Fibroblast of skin of left quadriceps (primary cell): ENCODE measurements at regions not wholly inside any gene's neighbourhood (a gene's known extent, or its start where the extent isn't known, plus 50 kb on each side); places are given as distances from the start of the nearest gene placed in this dataset.

ENCODE experiments used
- DNase-seq, 2 experiments: peaks; one replicate each; pipeline ENCODE4 v3.0.0-alpha.2; 2013; ENCODE audit warnings: low read depth in 2 of 2

DNA sequence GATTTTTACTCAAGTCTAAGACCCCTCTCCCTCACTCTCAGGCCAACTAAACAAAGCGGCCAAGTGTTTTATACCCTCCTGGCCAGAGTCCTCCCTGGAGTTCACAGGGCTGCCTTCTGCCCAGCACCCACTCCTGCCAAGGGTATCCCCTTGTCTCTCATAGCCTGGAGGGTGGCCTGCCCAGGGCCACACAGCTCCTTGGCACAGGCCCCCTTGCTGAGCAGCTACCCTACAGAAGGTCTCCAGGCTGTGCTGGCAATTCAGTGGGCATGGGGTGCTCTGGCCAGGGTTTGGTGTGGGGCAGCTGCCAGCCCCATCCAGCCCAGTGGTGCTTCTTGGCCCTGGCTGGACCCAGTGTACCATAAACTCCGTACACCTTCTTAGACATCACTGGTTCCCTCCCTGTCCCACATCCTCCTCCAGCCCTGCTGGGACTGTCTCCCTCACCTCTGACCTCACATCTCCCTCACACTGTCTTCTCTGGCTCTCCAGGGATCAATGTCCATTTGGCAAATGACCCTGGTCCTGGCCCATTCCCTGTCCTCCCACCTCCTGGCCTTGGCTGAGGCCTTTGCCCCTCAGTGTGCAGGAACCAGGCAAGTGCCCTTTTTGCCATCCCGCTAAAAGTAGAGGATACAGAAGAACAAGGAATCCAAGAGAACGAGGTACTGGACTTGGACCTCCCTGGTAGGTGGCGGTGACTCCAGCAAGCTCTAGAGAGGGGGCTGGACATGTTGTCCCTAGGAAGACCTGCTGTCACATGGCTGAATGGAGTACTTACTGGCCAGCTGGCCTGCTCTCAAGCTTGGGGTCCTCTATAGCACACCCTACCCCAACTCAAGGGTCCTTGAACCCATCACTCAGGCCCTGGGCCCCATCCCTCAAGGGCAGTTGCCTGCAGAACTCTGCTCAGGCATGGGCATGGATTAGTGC lies 50.0 kb upstream of the TRPM1 start:
- DNase-seq: no peak

- DNase-seq: no peak
These were observed 52.0 kb upstream of the TRPM1 start for GRCh38 chr15:31153531-31153930.

GRCh38 chr15:31155151-31155550 lies 53.6 kb upstream of the TRPM1 start:
- DNase-seq: no peak

DNA sequence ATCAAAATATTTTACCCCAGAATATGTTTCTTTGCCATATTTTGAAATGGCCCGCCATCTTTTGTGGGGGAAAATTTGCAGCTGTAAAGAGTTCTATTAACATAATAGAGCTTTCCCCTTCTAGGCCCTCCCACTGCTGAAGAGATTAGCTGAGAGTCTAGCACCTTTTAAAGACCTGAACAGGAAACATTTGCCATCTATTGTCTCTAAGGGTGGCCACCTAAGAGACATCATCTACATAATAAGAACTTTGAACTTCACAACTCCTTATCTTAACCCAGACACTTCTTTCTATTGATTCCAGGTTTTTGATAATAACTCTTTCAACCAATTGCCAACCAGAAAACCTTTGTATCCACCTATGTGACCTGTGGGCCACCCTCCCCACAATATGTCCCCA lies 54.7 kb upstream of the TRPM1 start:
- no peak for DNase-seq

GRCh38 chr15:31156808-31157207 lies 55.3 kb upstream of the TRPM1 start:
- DNase-seq: no peak

GRCh38 chr15:31157644-31158069 lies 56.1 kb upstream of the TRPM1 start:
- DNase-seq: no peak

- DNase-seq: no peak
These were observed 57.5 kb upstream of the TRPM1 start for GRCh38 chr15:31158858-31159569.

DNA sequence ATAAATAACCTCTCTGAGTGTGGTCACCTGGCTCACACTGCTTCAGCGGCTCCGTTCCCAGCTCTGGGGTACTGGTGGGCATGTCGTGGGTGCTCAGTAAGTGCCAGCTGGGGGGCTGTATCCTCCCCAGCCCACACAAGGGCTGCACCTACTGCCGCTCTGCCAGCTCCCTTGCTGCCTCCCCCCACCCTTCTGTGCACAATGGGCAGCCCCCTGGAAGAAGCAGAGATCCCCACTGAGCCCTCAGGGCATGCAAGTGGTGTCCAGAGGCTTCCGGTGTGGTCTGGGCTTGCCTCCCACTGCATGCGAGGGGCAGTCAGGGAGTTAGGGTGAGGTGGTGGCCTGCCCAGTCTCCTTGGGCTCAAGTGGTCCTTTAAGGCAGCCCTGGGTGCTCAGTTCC lies 58.3 kb upstream of the TRPM1 start:
- no peak for DNase-seq

DNA sequence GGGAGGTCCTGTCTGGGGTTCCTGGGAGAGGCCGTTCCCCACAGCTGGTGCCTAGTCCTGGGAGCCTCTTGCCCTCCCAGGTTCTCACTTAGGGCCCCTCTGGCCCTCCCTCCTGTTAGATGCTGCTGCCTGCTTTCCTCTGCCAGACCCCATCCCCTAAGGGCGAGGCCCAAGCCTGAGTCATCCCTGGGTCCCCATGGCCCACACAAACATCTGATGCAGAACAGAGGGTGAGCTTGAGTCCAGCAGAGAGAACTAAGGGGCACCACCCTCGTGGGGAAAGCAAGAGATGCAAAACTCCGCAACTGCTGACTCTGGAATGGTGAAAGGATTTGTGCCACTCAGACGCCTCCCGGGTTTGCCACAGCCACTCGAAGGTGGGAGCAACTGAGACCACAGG lies 58.8 kb upstream of the TRPM1 start:
- no peak for DNase-seq

- DNase-seq: no peak
These were observed 59.4 kb upstream of the TRPM1 start for GRCh38 chr15:31160740-31161495.

DNA sequence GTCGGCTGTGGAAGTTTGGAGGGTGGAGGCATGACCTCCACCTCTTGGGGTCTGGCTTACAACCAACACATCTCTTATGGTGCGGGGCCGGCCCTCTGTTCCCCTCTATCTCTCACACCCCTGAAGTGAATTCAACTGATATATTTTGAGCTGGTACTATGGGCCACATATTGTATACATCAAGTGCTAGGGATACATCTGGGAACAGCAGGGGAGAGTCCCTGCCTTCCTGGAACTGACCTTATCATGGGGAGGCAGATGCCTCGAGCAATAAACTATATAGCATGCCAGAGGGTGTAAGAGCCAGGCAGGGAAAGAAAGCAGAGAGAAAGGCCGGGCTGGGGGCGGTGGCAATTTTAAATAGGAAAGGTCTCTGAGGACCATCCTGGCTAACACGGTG lies 60.4 kb upstream of the TRPM1 start:
- no peak for DNase-seq

GRCh38 chr15:31162721-31163510 lies 61.4 kb upstream of the TRPM1 start:
- no peak for DNase-seq

DNA sequence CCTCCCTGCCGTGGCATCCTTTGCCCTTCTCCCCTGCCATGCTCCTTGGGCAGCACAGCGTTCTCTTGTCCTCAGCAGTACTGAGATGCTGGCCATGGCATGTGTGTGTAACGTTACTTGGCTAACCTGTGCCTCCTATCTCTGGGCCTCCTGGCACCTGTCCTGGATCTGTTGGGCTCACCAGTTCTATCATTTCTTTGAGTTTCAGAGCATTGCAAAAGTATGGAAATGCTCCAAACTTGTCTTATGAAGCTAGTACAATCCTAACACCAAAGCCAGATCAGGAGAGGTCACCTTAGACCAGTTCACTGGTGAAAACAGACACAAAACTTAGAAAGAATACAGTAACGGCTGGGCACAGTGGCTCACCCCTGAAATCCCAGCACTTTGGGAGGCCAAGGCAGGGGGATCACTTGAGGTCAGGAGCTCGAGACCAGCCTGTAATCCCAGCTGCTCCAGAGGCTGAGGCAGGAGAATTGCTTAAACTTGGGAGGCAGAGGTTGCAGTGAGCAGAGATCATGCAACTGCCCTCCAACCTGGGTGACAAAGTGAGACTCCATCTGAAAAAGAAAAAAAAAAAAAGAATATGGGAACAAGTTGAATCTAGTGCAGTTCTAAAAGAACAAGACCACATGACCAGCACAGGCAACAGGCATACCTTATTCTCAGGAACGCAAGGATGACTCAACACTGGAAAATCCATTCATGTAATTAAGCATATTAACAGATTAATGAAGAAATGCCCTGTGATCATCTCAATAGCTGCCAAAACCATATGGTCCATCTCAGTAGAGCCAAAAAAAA lies 62.4 kb upstream of the TRPM1 start:
- DNase-seq: no peak

GRCh38 chr15:31164573-31164912 lies 63.0 kb upstream of the TRPM1 start:
- DNase-seq: no peak

GRCh38 chr15:31169558-31169957 lies 68.0 kb upstream of the TRPM1 start:
- DNase-seq: no peak

- no peak for DNase-seq
These were observed 70.2 kb upstream of the TRPM1 start for GRCh38 chr15:31171731-31172130.

GRCh38 chr15:31172606-31173005 lies 71.1 kb upstream of the TRPM1 start:
- DNase-seq: no peak

DNA sequence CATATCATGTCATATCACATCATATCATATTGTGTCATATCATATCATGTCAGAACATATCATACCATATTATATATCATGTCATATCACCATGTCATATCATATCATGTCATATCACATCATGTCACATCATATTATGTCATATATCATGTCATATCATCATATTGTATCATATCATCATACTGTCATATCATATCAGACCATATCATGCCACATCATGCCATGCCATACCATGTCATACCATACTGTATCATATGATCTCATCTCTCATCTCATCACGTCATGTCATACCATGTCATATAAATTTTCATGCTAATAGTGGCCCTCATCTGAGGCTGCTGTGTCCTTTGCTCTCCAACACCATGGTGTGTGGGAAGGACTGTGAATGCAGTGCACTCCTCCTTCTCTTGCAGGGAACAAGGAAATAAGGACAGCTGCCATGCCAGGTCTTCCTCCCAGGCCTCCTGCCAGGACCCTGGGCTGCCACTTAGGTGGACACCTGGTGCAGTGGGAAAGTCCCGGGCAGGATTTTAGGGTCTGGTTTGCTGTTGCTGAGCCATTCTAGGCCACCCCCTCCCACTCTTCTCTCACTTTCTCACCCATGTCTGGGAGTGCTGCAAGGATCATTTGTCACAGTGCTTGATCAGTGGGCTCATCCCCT lies 72.4 kb upstream of the TRPM1 start:
- DNase-seq: no peak

DNA sequence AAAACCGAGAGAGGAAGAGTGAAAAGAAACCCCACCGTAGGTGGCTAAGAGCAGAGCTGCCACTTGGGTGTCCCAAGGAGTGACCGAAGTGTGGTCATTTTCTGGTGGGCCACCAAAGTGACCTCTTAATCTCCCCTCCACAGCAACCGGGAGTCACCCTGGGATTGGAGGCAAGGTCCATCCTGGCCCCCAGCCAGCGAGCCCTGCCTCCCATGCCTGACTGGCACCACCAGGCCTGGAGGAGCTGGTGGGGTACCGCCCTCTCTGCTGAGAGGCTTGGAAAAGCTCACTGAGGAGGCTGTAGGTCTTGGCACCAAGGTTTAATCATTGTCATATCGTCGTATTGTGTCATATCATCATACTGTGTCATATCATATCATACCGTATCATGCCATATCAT lies 74.0 kb upstream of the TRPM1 start:
- no peak for DNase-seq

- no peak for DNase-seq
These were observed 76.4 kb upstream of the TRPM1 start for GRCh38 chr15:31177951-31178350.
